Activated CD8-positive, alpha-beta memory T cell treated with anti-CD3 and anti-CD28 coated beads, Interleukin-2, amount 10 ng/mL, durations not matched to agents 7 days and 5 days (primary cell): ENCODE measurements at regions not wholly inside any gene's neighbourhood (a gene's known extent, or its start where the extent isn't known, plus 50 kb on each side); places are given as distances from the start of the nearest gene placed in this dataset.

Experiments
- ATAC-seq: fragments of 150-1000 bp; cut with Tn5 transposase; one replicate; pipeline ENCODE4 v1.10.0; 2021; ENCODE audit warnings: moderate library complexity
- CTCF ChIA-PET: fragments of 350-600 bp; sonication (Branson Sonifier 250); formaldehyde crosslinking; loops from one replicate; lab custom pipeline; 2021; ENCODE audit warnings: antibody characterized with exemption; lab: Charles Lee
- DNase-seq: peaks from one replicate; pipeline ENCODE4 v3.0.0-alpha.2; 2020
- H3K27ac Mint-ChIP-seq: one replicate; pipeline ENCODE4 v1.8.0; 2021; ENCODE audit warnings: mild to moderate bottlenecking, mixed read lengths
- H3K27me3 Mint-ChIP-seq: one replicate; pipeline ENCODE4 v1.8.0; 2021; ENCODE audit warnings: mixed read lengths
- H3K36me3 Mint-ChIP-seq: one replicate; pipeline ENCODE4 v1.8.0; 2021; ENCODE audit warnings: mild to moderate bottlenecking, mixed read lengths
- H3K4me1 Mint-ChIP-seq: one replicate; pipeline ENCODE4 v1.8.0; 2021; ENCODE audit warnings: mixed read lengths
- H3K4me3 Mint-ChIP-seq: one replicate; pipeline ENCODE4 v1.8.0; 2021; ENCODE audit warnings: mild to moderate bottlenecking, moderate library complexity, mixed read lengths
- H3K9me3 Mint-ChIP-seq: one replicate; pipeline ENCODE4 v1.8.0; 2022; ENCODE audit warnings: low read depth, mixed read lengths

GRCh38 chr10:3420527-3421469, 248.2 kb upstream of the PITRM1 start:
- CTCF ChIA-PET, result interaction anchor here (0.8 to 1.1 kb wide), 3 partner anchors 9 to 223 kb away, joined by 3 read pairs; no protein-coding TSS in a partner anchor
- ATAC-seq, result no peak
- no peak overlapping the region for H3K4me3 Mint-ChIP-seq
- H3K27me3 Mint-ChIP-seq, result peaks cover 69% of the 10 kb centered on the region
- DNase-seq, result no peak
- peaks cover 25% of the 10 kb centered on the region for H3K4me1 Mint-ChIP-seq
- no peak overlapping the region for H3K27ac Mint-ChIP-seq
- H3K9me3 Mint-ChIP-seq, result no peaks in the 10 kb centered on the region
- no peaks in the 10 kb centered on the region for H3K36me3 Mint-ChIP-seq

- Mint-ChIP-seq H3K9me3 (no peaks in the 10 kb centered on the region), H3K27ac (no peak overlapping the region), H3K4me1 (peaks cover 25% of the 10 kb centered on the region), H3K4me3 (no peak overlapping the region), H3K36me3 (no peaks in the 10 kb centered on the region), H3K27me3 (peaks cover 67% of the 10 kb centered on the region)
- peak; percentile 64 for DNase-seq
- peak; percentile 57 for ATAC-seq
- CTCF ChIA-PET, result interaction anchor here (0.8 to 1.1 kb wide), 3 partner anchors 10 to 222 kb away, joined by 3 read pairs; no protein-coding TSS in a partner anchor
Measured at GRCh38 chr10:3419719-3420495, 247.3 kb upstream of the PITRM1 start.

- H3K27me3 Mint-ChIP-seq, result peaks cover 58% of the 10 kb centered on the region
- no peak overlapping the region for H3K4me3 Mint-ChIP-seq
- DNase-seq (no peak), ATAC-seq (no peak)
- no peaks in the 10 kb centered on the region for H3K36me3 Mint-ChIP-seq
- H3K27ac Mint-ChIP-seq, result no peak overlapping the region
- H3K9me3 Mint-ChIP-seq, result no peaks in the 10 kb centered on the region
- peaks cover 25% of the 10 kb centered on the region for H3K4me1 Mint-ChIP-seq
- CTCF ChIA-PET, result no interaction called here
Measured at GRCh38 chr10:3418926-3419325, 246.3 kb upstream of the PITRM1 start.

- Mint-ChIP-seq H3K9me3 (no peaks in the 10 kb centered on the region), H3K36me3 (no peaks in the 10 kb centered on the region)
- DNase-seq, result no peak
Measured at GRCh38 chr10:3418041-3418754, 245.6 kb upstream of the PITRM1 start.

DNA sequence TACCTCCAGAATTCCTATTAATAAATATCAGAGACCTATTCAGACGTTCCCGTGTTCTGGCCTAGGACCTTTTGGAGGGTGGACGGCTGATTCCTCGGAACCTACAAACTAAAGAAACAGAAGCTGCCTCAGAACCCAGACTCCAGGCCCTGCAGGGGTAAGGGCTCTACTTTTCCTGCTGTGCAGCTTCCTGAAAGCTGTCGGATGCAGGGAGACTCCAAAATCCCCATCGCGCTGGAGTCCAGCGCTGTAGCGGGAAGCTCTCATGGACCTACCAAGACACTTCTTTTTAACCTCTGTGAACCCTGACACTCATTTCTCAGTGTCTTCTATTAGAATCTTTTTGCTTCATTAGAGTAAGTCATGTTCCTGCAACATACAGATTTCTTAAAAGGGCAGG, 244.5 kb upstream of the PITRM1 start:
- peaks cover 22% of the 10 kb centered on the region for H3K4me1 Mint-ChIP-seq
- H3K9me3 Mint-ChIP-seq, result no peaks in the 10 kb centered on the region
- no peak overlapping the region for H3K4me3 Mint-ChIP-seq
- DNase-seq, result no peak
- CTCF ChIA-PET, result interaction anchor here (1.0 kb wide), 1 partner anchor 48 kb away, joined by 3 read pairs; no protein-coding TSS in a partner anchor
- ATAC-seq, result no peak
- peaks cover 44% of the 10 kb centered on the region for H3K27me3 Mint-ChIP-seq
- no peak overlapping the region for H3K27ac Mint-ChIP-seq
- H3K36me3 Mint-ChIP-seq, result no peaks in the 10 kb centered on the region

More at GRCh38 chr10:3418041-3418754, 245.6 kb upstream of the PITRM1 start:
- CTCF ChIA-PET, result interaction anchor here (0.5 to 0.7 kb wide), 3 partner anchors 14 to 762 kb away, joined by 3 to 5 read pairs (median 3); no protein-coding TSS in a partner anchor
- Mint-ChIP-seq H3K27me3 (peaks cover 51% of the 10 kb centered on the region), H3K27ac (no peak overlapping the region), H3K4me1 (peaks cover 25% of the 10 kb centered on the region), H3K4me3 (no peak overlapping the region)
- ATAC-seq, result no peak

DNA sequence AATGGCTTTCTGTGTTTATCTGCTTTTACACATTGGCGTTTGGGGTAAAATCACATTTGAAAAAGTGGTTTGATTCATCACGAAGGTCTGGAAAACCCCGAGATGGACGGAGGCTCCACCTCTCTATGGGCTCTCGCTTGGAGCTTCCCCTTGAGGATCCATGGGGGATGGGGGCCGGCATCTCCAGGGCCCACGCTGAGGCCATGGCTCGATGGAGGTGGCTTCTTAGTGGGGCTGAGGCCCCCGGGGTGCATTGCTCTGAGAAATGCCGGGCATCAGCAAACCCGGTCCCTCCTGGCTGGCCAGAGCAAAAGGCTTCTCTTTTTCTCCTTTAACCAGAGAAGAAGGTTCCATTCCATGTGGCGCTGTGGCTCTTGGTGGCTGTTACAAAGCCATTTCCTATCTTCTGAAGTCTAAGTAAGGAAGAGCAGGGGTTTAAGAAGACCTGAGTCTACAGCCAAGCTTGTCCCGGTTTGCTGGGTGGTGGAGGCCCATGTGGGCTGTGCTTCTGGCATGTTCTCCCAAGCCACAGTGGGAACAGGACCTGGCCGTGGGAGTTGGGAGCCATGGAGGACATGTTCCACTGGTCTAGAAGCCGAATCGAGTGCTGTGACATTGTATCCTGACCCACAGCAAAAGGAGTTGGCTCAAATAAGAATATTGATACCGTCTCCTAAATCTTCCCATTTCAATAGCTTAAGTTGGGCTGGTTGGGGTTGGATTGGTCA, 243.5 kb upstream of the PITRM1 start:
- CTCF ChIA-PET, result interaction anchor here (1.0 kb wide), 1 partner anchor 47 kb away, joined by 3 read pairs; no protein-coding TSS in a partner anchor
- peaks cover 16% of the 10 kb centered on the region for H3K4me1 Mint-ChIP-seq
- H3K27me3 Mint-ChIP-seq, result peaks cover 37% of the 10 kb centered on the region
- DNase-seq (no peak), ATAC-seq (no peak)
- no peak overlapping the region for H3K27ac Mint-ChIP-seq
- no peaks in the 10 kb centered on the region for H3K36me3 Mint-ChIP-seq
- no peak overlapping the region for H3K4me3 Mint-ChIP-seq
- peaks cover 2% of the 10 kb centered on the region for H3K9me3 Mint-ChIP-seq

- Mint-ChIP-seq H3K36me3 (no peaks in the 10 kb centered on the region), H3K27ac (no peak overlapping the region), H3K4me3 (no peak overlapping the region), H3K27me3 (peaks cover 32% of the 10 kb centered on the region), H3K9me3 (peaks cover 4% of the 10 kb centered on the region), H3K4me1 (peaks cover 8% of the 10 kb centered on the region)
- ATAC-seq (no peak), DNase-seq (no peak)
- CTCF ChIA-PET, result no interaction called here
Measured at GRCh38 chr10:3415038-3415736, 242.6 kb upstream of the PITRM1 start.

DNA sequence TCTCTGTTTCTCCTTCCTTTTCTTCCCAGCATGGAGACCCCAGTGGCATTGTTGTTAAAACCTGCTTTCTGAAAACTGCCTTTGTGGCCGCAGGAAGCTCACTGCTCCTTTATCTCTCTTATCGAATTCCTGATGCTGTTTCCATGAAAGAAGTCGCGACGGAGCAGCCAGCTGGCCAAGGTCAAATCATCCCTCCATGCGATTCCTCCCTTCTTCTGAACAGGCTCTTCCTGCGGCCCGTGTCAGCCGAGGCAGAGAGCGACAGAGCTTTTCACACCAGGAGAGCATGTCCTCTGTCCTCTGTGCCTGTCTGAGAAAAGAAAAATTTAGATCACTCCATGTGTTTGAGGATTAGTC, 242.1 kb upstream of the PITRM1 start:
- Mint-ChIP-seq H3K4me3 (no peak overlapping the region), H3K9me3 (peaks cover 4% of the 10 kb centered on the region), H3K27me3 (peaks cover 32% of the 10 kb centered on the region), H3K27ac (no peak overlapping the region), H3K36me3 (no peaks in the 10 kb centered on the region), H3K4me1 (peaks cover 2% of the 10 kb centered on the region)
- no peak for ATAC-seq
- DNase-seq, result no peak
- CTCF ChIA-PET, result no interaction called here

DNA sequence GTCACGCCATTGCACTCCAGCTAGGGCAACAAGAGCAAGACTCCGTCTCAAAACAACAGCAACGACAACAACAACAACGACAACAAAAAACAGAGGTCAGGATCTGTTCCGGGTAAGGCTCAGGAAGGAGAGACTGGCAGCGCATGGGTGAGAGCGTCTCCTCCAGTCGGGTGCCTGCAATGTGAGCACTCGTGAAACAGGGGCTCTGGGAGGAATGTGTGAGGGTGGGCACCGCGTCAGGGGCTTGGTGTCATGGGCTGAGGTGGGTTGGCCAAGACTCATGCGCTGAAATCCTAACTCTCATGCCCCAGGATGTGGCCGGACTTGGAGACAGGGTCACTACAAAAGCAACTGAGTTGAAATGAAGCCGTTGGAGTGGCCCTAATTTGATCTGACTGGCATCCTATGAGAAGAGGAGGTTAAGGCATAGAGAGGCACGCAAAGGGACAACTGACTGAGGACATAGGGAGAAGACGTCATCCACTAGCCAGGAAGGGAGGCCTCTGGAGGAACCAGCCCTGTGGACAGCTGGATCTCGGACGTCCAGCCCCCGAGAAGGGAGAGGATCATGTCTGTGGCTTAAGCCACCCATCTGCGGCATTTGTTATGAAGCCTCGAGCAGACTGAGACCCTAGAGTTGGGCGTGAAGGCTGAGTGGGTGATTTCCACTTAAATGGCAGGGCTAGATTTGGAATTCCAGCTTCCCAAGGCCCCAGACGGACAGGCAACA, 241.5 kb upstream of the PITRM1 start:
- Mint-ChIP-seq H3K27ac (no peak overlapping the region), H3K36me3 (no peaks in the 10 kb centered on the region), H3K4me3 (no peak overlapping the region), H3K4me1 (no peaks in the 10 kb centered on the region), H3K9me3 (peaks cover 4% of the 10 kb centered on the region), H3K27me3 (peaks cover 28% of the 10 kb centered on the region)
- no peak for DNase-seq
- CTCF ChIA-PET, result no interaction called here
- no peak for ATAC-seq

- CTCF ChIA-PET, result no interaction called here
- H3K27me3 Mint-ChIP-seq, result peaks cover 14% of the 10 kb centered on the region
- peaks cover 6% of the 10 kb centered on the region for H3K4me1 Mint-ChIP-seq
- no peak overlapping the region for H3K27ac Mint-ChIP-seq
- H3K4me3 Mint-ChIP-seq, result no peak overlapping the region
- no peaks in the 10 kb centered on the region for H3K36me3 Mint-ChIP-seq
- ATAC-seq (no peak), DNase-seq (no peak)
- H3K9me3 Mint-ChIP-seq, result peaks cover 4% of the 10 kb centered on the region
Measured at GRCh38 chr10:3412646-3413045, 240.1 kb upstream of the PITRM1 start.

DNA sequence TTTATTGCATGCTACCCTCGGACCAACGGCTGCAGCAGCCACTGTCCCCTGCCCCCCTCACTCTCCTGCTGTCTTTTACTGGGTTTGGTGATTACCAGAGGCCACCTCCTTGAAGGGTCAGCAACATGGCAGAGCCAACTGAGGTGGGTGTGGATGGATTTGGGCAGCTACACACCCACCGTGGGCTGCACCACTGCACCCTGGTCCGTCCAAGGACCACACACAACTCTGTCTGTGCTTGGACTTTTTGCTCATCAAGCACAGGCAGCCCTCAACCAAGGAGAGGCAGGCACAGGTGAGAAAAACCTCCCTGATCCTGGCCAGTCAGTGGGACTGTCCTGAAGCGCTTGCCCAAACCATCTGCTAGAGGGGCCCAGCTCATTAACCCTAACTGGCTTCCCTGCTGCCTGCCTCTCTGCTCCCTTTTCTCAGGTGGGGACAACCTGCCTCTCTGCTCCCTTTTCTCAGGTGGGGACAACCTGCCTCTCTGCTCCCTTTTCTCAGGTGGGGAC, 239.5 kb upstream of the PITRM1 start:
- peaks cover 13% of the 10 kb centered on the region for H3K27me3 Mint-ChIP-seq
- no peak overlapping the region for H3K4me3 Mint-ChIP-seq
- H3K27ac Mint-ChIP-seq, result no peak overlapping the region

More for the DNA sequence above, 239.5 kb upstream of the PITRM1 start:
- Mint-ChIP-seq H3K9me3 (peaks cover 4% of the 10 kb centered on the region), H3K4me1 (peaks cover 6% of the 10 kb centered on the region), H3K36me3 (no peaks in the 10 kb centered on the region)
- DNase-seq (no peak), ATAC-seq (no peak)
- CTCF ChIA-PET, result no interaction called here
